ENCODE measurements at regions not wholly inside any gene's neighbourhood (a gene's known extent, or its start where the extent isn't known, plus 50 kb on each side); places are given as distances from the start of the nearest gene placed in this dataset.

DNA sequence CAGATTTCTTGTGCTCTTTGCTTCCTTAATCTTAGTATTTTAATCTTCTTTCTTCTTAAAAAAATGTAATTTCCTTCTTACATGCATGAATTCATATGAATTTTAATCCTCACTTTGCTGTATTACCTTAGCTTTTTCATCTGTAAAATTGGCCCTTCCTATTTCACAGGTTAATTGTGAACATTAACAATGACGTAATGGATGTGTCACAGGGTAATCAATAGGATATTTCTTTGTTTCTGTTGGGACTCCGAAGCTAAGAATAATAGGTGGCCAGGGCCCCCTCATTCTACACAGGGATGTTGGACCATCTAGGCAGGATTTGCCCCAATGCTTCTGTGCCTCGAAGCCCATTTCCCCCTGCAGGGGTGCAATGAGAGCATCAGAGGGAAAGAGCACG is 187.4 kb upstream of the NFIB start:
- 77 to 82% methylated on average over 4 of the region's 4 CpGs for WGBS, 2 donors
- no peaks in the 10 kb centered on the region for H3K36me3 ChIP-seq (ENCODE audit: control insufficient read depth in 2 of 2, insufficient read depth in 2 of 2, low read length in 1 of 2)
- H3K27ac ChIP-seq (ENCODE audit: low read depth in 2 of 2, low read length in 1 of 2) = no peak overlapping the region
- H3K4me1 ChIP-seq (ENCODE audit: control insufficient read depth in 2 of 2, insufficient read depth in 2 of 2, low read length in 1 of 2) = no peaks in the 10 kb centered on the region
- H3K27me3 ChIP-seq (ENCODE audit: control insufficient read depth in 1 of 2, insufficient read depth in 2 of 2, low read length in 2 of 2) = no peaks in the 10 kb centered on the region
- H3K4me3 ChIP-seq (ENCODE audit: low read depth in 1 of 2, low read length in 2 of 2) = no peak overlapping the region
- no peaks in the 10 kb centered on the region for H3K9me3 ChIP-seq (ENCODE audit: control insufficient read depth in 2 of 2, insufficient read depth in 1 of 2, low read depth in 1 of 2, low read length in 1 of 2)

GRCh38 chr9:14500705-14501104 is 186.8 kb upstream of the NFIB start:
- Histone ChIP-seq H3K9me3 (ENCODE audit: control insufficient read depth in 2 of 2, insufficient read depth in 1 of 2, low read depth in 1 of 2, low read length in 1 of 2) (no peaks in the 10 kb centered on the region), H3K36me3 (ENCODE audit: control insufficient read depth in 2 of 2, insufficient read depth in 2 of 2, low read length in 1 of 2) (no peaks in the 10 kb centered on the region), H3K4me3 (ENCODE audit: low read depth in 1 of 2, low read length in 2 of 2) (no peak overlapping the region), H3K4me1 (ENCODE audit: control insufficient read depth in 2 of 2, insufficient read depth in 2 of 2, low read length in 1 of 2) (no peaks in the 10 kb centered on the region), H3K27ac (ENCODE audit: low read depth in 2 of 2, low read length in 1 of 2) (no peak overlapping the region), H3K27me3 (ENCODE audit: control insufficient read depth in 1 of 2, insufficient read depth in 2 of 2, low read length in 2 of 2) (no peaks in the 10 kb centered on the region)
- 71 to 74% methylated on average over 9 of the region's 9 CpGs for WGBS, 2 donors

DNA sequence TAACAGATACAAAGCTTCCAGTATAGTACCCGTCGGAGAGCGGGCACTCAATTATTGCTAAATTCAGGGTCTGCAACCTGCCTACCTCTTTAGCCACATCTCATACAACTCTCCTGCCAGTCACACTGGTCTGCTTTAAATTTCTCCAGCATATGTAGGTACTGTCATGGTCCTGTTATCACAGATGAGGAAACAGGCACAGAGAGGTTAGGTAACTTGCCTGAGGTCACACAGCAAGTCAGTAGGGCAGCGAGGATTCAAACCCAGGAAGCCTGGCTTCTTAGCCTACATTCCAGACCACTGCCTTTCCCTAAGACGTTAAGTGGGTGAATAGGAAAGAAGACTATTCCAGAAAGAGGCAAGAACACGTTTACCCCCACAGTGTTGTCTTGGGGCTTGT is 186.0 kb upstream of the NFIB start:
- 85 to 89% methylated on average over 6 of the region's 6 CpGs for WGBS, 2 donors
- Histone ChIP-seq H3K27me3 (ENCODE audit: control insufficient read depth in 1 of 2, insufficient read depth in 2 of 2, low read length in 2 of 2) (no peaks in the 10 kb centered on the region), H3K27ac (ENCODE audit: low read depth in 2 of 2, low read length in 1 of 2) (no peak overlapping the region), H3K4me3 (ENCODE audit: low read depth in 1 of 2, low read length in 2 of 2) (no peak overlapping the region), H3K36me3 (ENCODE audit: control insufficient read depth in 2 of 2, insufficient read depth in 2 of 2, low read length in 1 of 2) (no peaks in the 10 kb centered on the region), H3K4me1 (ENCODE audit: control insufficient read depth in 2 of 2, insufficient read depth in 2 of 2, low read length in 1 of 2) (no peaks in the 10 kb centered on the region), H3K9me3 (ENCODE audit: control insufficient read depth in 2 of 2, insufficient read depth in 1 of 2, low read depth in 1 of 2, low read length in 1 of 2) (no peaks in the 10 kb centered on the region)

DNA sequence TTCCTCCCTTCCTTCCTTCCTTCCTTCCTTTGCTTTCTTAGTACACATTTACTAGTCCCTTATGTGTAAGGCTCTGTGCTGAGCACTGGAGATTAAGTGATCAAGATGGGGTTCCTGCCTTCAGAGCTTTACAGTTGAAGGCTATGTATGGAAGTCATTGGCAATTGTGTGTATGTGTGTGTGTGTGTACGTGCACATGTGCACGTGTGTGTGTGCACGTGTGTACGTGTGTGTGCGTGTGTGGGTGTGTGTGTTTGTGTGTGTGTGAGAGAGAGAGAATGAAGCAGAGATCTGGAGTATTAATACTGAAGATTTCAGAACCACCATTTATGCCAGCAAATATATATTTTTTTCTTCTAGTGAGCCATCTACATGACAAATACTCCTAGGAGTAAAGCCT is 184.9 kb upstream of the NFIB start:
- Histone ChIP-seq H3K27me3 (ENCODE audit: control insufficient read depth in 1 of 2, insufficient read depth in 2 of 2, low read length in 2 of 2) (no peaks in the 10 kb centered on the region), H3K4me1 (ENCODE audit: control insufficient read depth in 2 of 2, insufficient read depth in 2 of 2, low read length in 1 of 2) (no peaks in the 10 kb centered on the region), H3K36me3 (ENCODE audit: control insufficient read depth in 2 of 2, insufficient read depth in 2 of 2, low read length in 1 of 2) (no peaks in the 10 kb centered on the region), H3K9me3 (ENCODE audit: control insufficient read depth in 2 of 2, insufficient read depth in 1 of 2, low read depth in 1 of 2, low read length in 1 of 2) (no peaks in the 10 kb centered on the region), H3K4me3 (ENCODE audit: low read depth in 1 of 2, low read length in 2 of 2) (no peak overlapping the region), H3K27ac (ENCODE audit: low read depth in 2 of 2, low read length in 1 of 2) (no peak overlapping the region)
- 90 to 91% methylated on average over 5 of the region's 5 CpGs for WGBS, 2 donors

- WGBS, 2 donors = 56 to 63% methylated on average over 1 of the region's 1 CpG
- H3K4me1 ChIP-seq (ENCODE audit: control insufficient read depth in 2 of 2, insufficient read depth in 2 of 2, low read length in 1 of 2) = no peaks in the 10 kb centered on the region
- H3K9me3 ChIP-seq (ENCODE audit: control insufficient read depth in 2 of 2, insufficient read depth in 1 of 2, low read depth in 1 of 2, low read length in 1 of 2) = no peaks in the 10 kb centered on the region
- no peaks in the 10 kb centered on the region for H3K36me3 ChIP-seq (ENCODE audit: control insufficient read depth in 2 of 2, insufficient read depth in 2 of 2, low read length in 1 of 2)
- H3K4me3 ChIP-seq (ENCODE audit: low read depth in 1 of 2, low read length in 2 of 2) = no peak overlapping the region
- no peaks in the 10 kb centered on the region for H3K27me3 ChIP-seq (ENCODE audit: control insufficient read depth in 1 of 2, insufficient read depth in 2 of 2, low read length in 2 of 2)
- no peak overlapping the region for H3K27ac ChIP-seq (ENCODE audit: low read depth in 2 of 2, low read length in 1 of 2)
Observed at GRCh38 chr9:14497476-14497875, 183.5 kb upstream of the NFIB start.

DNA sequence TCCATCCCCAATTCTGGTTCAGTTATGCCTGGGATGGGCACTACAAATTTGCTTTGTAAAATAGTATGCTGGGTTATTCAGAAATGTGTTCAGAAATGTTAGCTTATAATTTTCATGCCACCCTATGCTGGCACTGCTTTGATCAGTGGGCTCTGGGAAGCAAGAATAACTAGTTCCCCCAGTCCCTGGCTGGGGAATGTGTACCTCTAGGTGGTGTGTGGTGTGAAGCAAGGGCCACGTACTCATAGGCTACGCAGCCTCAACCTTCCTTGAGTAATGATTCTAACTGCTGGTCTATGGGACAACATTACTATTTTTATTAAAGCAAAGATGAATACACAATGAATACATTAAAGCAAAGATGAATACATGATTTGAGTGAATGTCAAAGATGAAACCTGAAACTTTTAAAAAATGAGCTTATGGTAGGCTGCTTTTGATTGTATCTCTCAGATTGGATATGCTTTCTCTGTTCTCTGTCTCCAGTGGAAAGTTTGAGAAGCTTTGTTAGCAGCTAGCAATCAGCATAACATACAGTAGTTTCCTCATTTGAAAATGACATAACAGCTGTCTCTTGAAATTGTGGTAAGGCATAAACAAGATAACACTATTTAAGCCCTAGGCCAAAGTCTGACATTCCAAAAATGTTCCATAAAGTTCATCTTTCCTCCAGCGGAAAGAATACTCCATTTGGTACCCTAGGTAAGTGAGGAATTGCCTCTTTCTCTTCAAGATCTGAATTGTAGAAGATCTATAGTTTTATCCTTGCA is 174.7 kb upstream of the NFIB start:
- no peak overlapping the region for H3K27ac ChIP-seq (ENCODE audit: low read depth in 2 of 2, low read length in 1 of 2)
- no peaks in the 10 kb centered on the region for H3K36me3 ChIP-seq (ENCODE audit: control insufficient read depth in 2 of 2, insufficient read depth in 2 of 2, low read length in 1 of 2)
- no peaks in the 10 kb centered on the region for H3K4me1 ChIP-seq (ENCODE audit: control insufficient read depth in 2 of 2, insufficient read depth in 2 of 2, low read length in 1 of 2)
- WGBS, 2 donors = 91 to 95% methylated on average over 3 of the region's 3 CpGs
- H3K9me3 ChIP-seq (ENCODE audit: control insufficient read depth in 2 of 2, insufficient read depth in 1 of 2, low read depth in 1 of 2, low read length in 1 of 2) = no peaks in the 10 kb centered on the region
- H3K27me3 ChIP-seq (ENCODE audit: control insufficient read depth in 1 of 2, insufficient read depth in 2 of 2, low read length in 2 of 2) = no peaks in the 10 kb centered on the region
- H3K4me3 ChIP-seq (ENCODE audit: low read depth in 1 of 2, low read length in 2 of 2) = no peak overlapping the region

DNA sequence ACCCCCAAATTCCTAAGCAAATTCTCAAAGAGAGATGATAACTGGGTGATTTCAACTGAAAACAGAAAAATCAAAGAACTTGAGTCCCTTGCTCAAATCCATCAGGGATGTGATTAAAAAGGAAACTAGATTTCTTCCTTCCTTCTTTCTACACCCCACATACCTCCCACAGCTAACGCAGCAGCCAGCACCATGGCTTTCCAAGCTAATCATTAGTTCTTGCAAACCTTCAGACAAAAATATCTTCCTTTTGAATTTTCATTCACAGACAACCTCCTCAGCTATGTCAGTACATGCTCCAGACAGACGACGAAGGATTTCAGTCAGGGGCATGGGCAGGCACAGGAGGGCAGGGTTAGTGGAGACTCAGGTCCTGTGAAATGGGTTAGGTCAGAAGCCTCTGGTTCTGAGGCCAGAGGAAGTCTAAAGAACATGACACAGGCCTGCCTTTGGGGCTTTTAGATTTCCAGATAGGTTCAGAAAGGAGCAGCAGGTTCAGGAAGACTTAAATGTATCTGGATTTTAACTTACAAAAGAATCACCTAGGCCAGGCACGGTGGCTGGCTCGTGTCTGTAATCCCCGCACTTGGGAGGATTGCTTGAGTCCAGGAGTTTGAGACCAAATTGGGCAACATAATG is 173.7 kb upstream of the NFIB start:
- Histone ChIP-seq H3K4me1 (ENCODE audit: control insufficient read depth in 2 of 2, insufficient read depth in 2 of 2, low read length in 1 of 2) (no peaks in the 10 kb centered on the region), H3K27ac (ENCODE audit: low read depth in 2 of 2, low read length in 1 of 2) (no peak overlapping the region), H3K9me3 (ENCODE audit: control insufficient read depth in 2 of 2, insufficient read depth in 1 of 2, low read depth in 1 of 2, low read length in 1 of 2) (no peaks in the 10 kb centered on the region), H3K4me3 (ENCODE audit: low read depth in 1 of 2, low read length in 2 of 2) (no peak overlapping the region), H3K36me3 (ENCODE audit: control insufficient read depth in 2 of 2, insufficient read depth in 2 of 2, low read length in 1 of 2) (no peaks in the 10 kb centered on the region), H3K27me3 (ENCODE audit: control insufficient read depth in 1 of 2, insufficient read depth in 2 of 2, low read length in 2 of 2) (no peaks in the 10 kb centered on the region)
- 91 to 94% methylated on average over 6 of the region's 6 CpGs for WGBS, 2 donors

DNA sequence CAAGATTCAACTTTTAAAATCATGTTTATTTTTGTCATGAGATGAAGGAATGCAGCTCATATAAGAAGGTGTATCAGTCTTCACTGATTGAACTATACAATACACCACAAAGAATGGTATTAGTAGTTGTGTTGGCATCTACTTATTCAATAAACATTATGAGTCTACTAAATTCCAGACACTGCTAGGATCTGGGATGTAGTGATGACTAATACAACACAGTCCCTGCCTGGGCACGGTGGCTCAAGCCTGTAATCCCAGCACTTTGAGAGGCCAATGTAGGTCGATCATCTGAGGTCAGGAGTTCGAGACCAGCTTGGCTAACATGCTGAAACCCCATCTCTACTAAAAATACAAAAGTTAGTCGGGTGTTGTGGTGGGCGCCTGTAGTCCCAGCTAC is 171.4 kb upstream of the NFIB start:
- H3K27ac ChIP-seq (ENCODE audit: low read depth in 2 of 2, low read length in 1 of 2) = no peak overlapping the region
- no peaks in the 10 kb centered on the region for H3K36me3 ChIP-seq (ENCODE audit: control insufficient read depth in 2 of 2, insufficient read depth in 2 of 2, low read length in 1 of 2)
- WGBS, 2 donors = 77 to 80% methylated on average over 5 of the region's 5 CpGs
- no peaks in the 10 kb centered on the region for H3K9me3 ChIP-seq (ENCODE audit: control insufficient read depth in 2 of 2, insufficient read depth in 1 of 2, low read depth in 1 of 2, low read length in 1 of 2)
- H3K4me3 ChIP-seq (ENCODE audit: low read depth in 1 of 2, low read length in 2 of 2) = no peak overlapping the region
- no peaks in the 10 kb centered on the region for H3K4me1 ChIP-seq (ENCODE audit: control insufficient read depth in 2 of 2, insufficient read depth in 2 of 2, low read length in 1 of 2)
- H3K27me3 ChIP-seq (ENCODE audit: control insufficient read depth in 1 of 2, insufficient read depth in 2 of 2, low read length in 2 of 2) = no peaks in the 10 kb centered on the region

DNA sequence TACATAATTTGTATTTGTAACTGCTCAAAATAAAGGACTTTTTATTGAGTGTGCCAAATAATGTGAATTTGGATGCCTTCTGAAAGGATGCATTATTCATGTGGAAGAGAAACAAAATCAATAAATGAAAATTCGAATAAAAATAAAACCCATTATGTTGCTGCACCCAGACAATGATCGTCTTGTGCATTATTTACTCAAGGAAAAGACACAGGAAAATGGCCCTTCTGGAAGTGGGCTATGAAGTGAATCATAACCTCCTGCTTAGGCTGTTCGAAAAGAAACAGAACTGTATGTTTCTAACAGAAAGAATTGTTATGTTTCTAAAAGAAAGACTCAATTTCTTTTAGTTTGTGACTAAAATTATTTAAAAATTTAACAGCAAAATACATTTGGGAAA is 168.9 kb upstream of the NFIB start:
- Histone ChIP-seq H3K27ac (ENCODE audit: low read depth in 2 of 2, low read length in 1 of 2) (no peak overlapping the region), H3K27me3 (ENCODE audit: control insufficient read depth in 1 of 2, insufficient read depth in 2 of 2, low read length in 2 of 2) (no peaks in the 10 kb centered on the region), H3K4me3 (ENCODE audit: low read depth in 1 of 2, low read length in 2 of 2) (no peak overlapping the region), H3K4me1 (ENCODE audit: control insufficient read depth in 2 of 2, insufficient read depth in 2 of 2, low read length in 1 of 2) (no peaks in the 10 kb centered on the region), H3K9me3 (ENCODE audit: control insufficient read depth in 2 of 2, insufficient read depth in 1 of 2, low read depth in 1 of 2, low read length in 1 of 2) (no peaks in the 10 kb centered on the region), H3K36me3 (ENCODE audit: control insufficient read depth in 2 of 2, insufficient read depth in 2 of 2, low read length in 1 of 2) (no peaks in the 10 kb centered on the region)
- 51 to 62% methylated on average over 3 of the region's 3 CpGs for WGBS, 2 donors

DNA sequence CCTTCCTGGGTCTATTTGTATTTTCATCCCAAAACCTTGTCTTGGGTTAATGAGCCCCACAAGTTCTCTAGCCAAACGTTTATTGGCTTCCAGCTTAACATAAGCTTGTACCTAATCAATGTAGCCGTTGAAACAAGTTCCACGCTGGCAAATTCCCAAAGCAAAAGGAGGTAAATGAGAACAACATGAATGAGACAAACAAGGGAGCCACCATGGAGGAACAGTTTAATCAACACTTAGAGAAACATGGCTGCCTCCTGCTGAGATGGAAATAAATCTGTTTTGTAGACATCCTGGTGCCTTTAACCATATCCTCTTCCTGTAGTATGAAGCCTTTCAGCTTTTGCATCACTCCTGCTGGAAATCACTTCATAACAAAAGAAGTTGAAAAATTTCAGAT is 166.6 kb upstream of the NFIB start:
- 52 to 55% methylated on average over 3 of the region's 3 CpGs for WGBS, 2 donors
- Histone ChIP-seq H3K4me3 (ENCODE audit: low read depth in 1 of 2, low read length in 2 of 2) (no peak overlapping the region), H3K9me3 (ENCODE audit: control insufficient read depth in 2 of 2, insufficient read depth in 1 of 2, low read depth in 1 of 2, low read length in 1 of 2) (no peaks in the 10 kb centered on the region)

More for the DNA sequence above, 166.6 kb upstream of the NFIB start:
- no peaks in the 10 kb centered on the region for H3K4me1 ChIP-seq (ENCODE audit: control insufficient read depth in 2 of 2, insufficient read depth in 2 of 2, low read length in 1 of 2)
- no peak overlapping the region for H3K27ac ChIP-seq (ENCODE audit: low read depth in 2 of 2, low read length in 1 of 2)
- no peaks in the 10 kb centered on the region for H3K27me3 ChIP-seq (ENCODE audit: control insufficient read depth in 1 of 2, insufficient read depth in 2 of 2, low read length in 2 of 2)
- H3K36me3 ChIP-seq (ENCODE audit: control insufficient read depth in 2 of 2, insufficient read depth in 2 of 2, low read length in 1 of 2) = no peaks in the 10 kb centered on the region

All from esophagus (tissue), 2 donors.